WTC11 (cell line): ENCODE measurements at regions not wholly inside any gene's neighbourhood (a gene's known extent, or its start where the extent isn't known, plus 50 kb on each side); places are given as distances from the start of the nearest gene placed in this dataset.

Source experiments
- ATAC-seq: fragments of 200-7000 bp; cut with Tn5 transposase; 2 replicates; pipeline ENCODE4 v1.10.0; 2021; ENCODE audit warnings: mild to moderate bottlenecking, moderate library complexity
- CTCF ChIA-PET: fragments of 300-600 bp; sonication (Branson Sonifier 250); formaldehyde crosslinking; loops from one replicate; lab custom pipeline; 2021; ENCODE audit warnings: antibody characterized with exemption; lab: Charles Lee
- POLR2A ChIA-PET: fragments of 350-600 bp; sonication (Branson Sonifier 250); formaldehyde crosslinking; loops from one replicate; lab custom pipeline; 2021; ENCODE audit warnings: antibody characterized with exemption; lab: Charles Lee
- DNase-seq: peaks from one replicate; pipeline ENCODE4 v3.0.0; 2021; ENCODE audit warnings: low spot score
- H3K27ac Mint-ChIP-seq: 2 replicates; pipeline ENCODE4 v1.8.0; 2021; ENCODE audit warnings: mixed read lengths
- H3K27me3 Mint-ChIP-seq: 2 replicates; pipeline ENCODE4 v1.8.0; 2021; ENCODE audit warnings: low read depth, mild to moderate bottlenecking, moderate library complexity, mixed read lengths
- H3K36me3 Mint-ChIP-seq: 2 replicates; pipeline ENCODE4 v1.8.0; 2021; ENCODE audit warnings: mixed read lengths
- H3K4me1 Mint-ChIP-seq: 2 replicates; pipeline ENCODE4 v1.8.0; 2022; ENCODE audit warnings: mixed read lengths
- H3K4me3 Mint-ChIP-seq: 2 replicates; pipeline ENCODE4 v1.8.0; 2021; ENCODE audit warnings: mild to moderate bottlenecking, moderate library complexity, mixed read lengths
- H3K9me3 Mint-ChIP-seq: 2 replicates; pipeline ENCODE4 v1.8.0; 2021; ENCODE audit warnings: mixed read lengths
- AFF4 ChIP-seq: sonication (generic); formaldehyde crosslinking; IDR thresholded peaks from 2 replicates; pipeline ENCODE4 v1.8.1; 2023; ENCODE audit warnings: mild to moderate bottlenecking, missing genetic modification reagents, borderline replicate concordance
- AR ChIP-seq: fragments of 250-450 bp; sonication (Bioruptor Pico); IDR thresholded peaks from 2 replicates; pipeline ENCODE4 v1.9.0; 2021; ENCODE audit warnings: mild to moderate bottlenecking
- ATF1 ChIP-seq: sonication (generic); formaldehyde crosslinking; IDR thresholded peaks from 2 replicates; pipeline ENCODE4 v1.8.1; 2023; ENCODE audit warnings: mild to moderate bottlenecking, moderate library complexity, missing genetic modification reagents
- ELF4 ChIP-seq: sonication (generic); formaldehyde crosslinking; IDR thresholded peaks from 2 replicates; pipeline ENCODE4 v1.8.1; 2022; ENCODE audit warnings: low read depth, mild to moderate bottlenecking, moderate library complexity, missing genetic modification reagents
- EMX1 ChIP-seq: fragments of 250-450 bp; sonication (Bioruptor Pico); IDR thresholded peaks from 2 replicates; pipeline ENCODE4 v1.8.0; 2021; ENCODE audit warnings: mild to moderate bottlenecking
- ETV6 ChIP-seq: sonication (generic); formaldehyde crosslinking; IDR thresholded peaks from 2 replicates; pipeline ENCODE4 v1.8.1; 2022; ENCODE audit warnings: mild to moderate bottlenecking, missing genetic modification reagents
- GTF2I ChIP-seq: fragments of 250-450 bp; sonication (Bioruptor Pico); conservative IDR thresholded peaks from 2 replicates; pipeline ENCODE4 v1.4.0; 2021; ENCODE audit warnings: mild to moderate bottlenecking
- HMGA2 ChIP-seq: fragments of 250-450 bp; sonication (Bioruptor Pico); IDR thresholded peaks from 2 replicates; pipeline ENCODE4 v1.4.0; 2021; ENCODE audit warnings: mild to moderate bottlenecking, moderate library complexity
- HMGXB4 ChIP-seq: sonication (generic); formaldehyde crosslinking; IDR thresholded peaks from 2 replicates; pipeline ENCODE4 v1.8.1; 2023; ENCODE audit warnings: mild to moderate bottlenecking, moderate library complexity, missing genetic modification reagents
- NR3C1 ChIP-seq: sonication (generic); formaldehyde crosslinking; conservative IDR thresholded peaks from 2 replicates; pipeline ENCODE4 v1.8.1; 2023; ENCODE audit warnings: low read depth, mild to moderate bottlenecking, missing genetic modification reagents
- RELA ChIP-seq: sonication (generic); formaldehyde crosslinking; IDR thresholded peaks from 2 replicates; pipeline ENCODE4 v1.8.1; 2022; ENCODE audit warnings: missing genetic modification reagents, mild to moderate bottlenecking, borderline replicate concordance
- ZBTB43 ChIP-seq: sonication (generic); formaldehyde crosslinking; IDR thresholded peaks from 2 replicates; pipeline ENCODE4 v1.8.1; 2023; ENCODE audit warnings: mild to moderate bottlenecking, missing genetic modification reagents
- ZNF281 ChIP-seq: sonication (generic); formaldehyde crosslinking; IDR thresholded peaks from 2 replicates; pipeline ENCODE4 v1.8.0; 2023; ENCODE audit warnings: mild to moderate bottlenecking, missing genetic modification reagents
- ZNF317 ChIP-seq: sonication (generic); formaldehyde crosslinking; IDR thresholded peaks from 2 replicates; pipeline ENCODE4 v1.8.1; 2023; ENCODE audit warnings: low read depth, mild to moderate bottlenecking, moderate library complexity, missing genetic modification reagents, borderline replicate concordance
- ZNF416 ChIP-seq: fragments of 250-450 bp; sonication (Bioruptor Pico); IDR thresholded peaks from 2 replicates; pipeline ENCODE4 v1.9.0; 2021; ENCODE audit warnings: mild to moderate bottlenecking, inconsistent platforms
- ZNF423 ChIP-seq: fragments of 250-450 bp; sonication (Bioruptor Pico); IDR thresholded peaks from 2 replicates; pipeline ENCODE4 v2.1.2; 2022; ENCODE audit warnings: mild to moderate bottlenecking, moderate library complexity
- ZSCAN18 ChIP-seq: fragments of 250-450 bp; sonication (Bioruptor Pico); IDR thresholded peaks from 2 replicates; pipeline ENCODE4 v2.1.2; 2022; ENCODE audit warnings: mild to moderate bottlenecking, moderate library complexity
- TF ChIP-seq, protein P1 (sequence below): sonication (generic); formaldehyde crosslinking; IDR thresholded peaks from 2 replicates; pipeline ENCODE4 v1.8.0; 2023; ENCODE audit warnings: missing genetic modification reagents

- peaks cover 30% of the 10 kb centered on the region for H3K4me1 Mint-ChIP-seq
- TF ChIP-seq EMX1 (no peak), ATF1 (no peak), HMGA2 (CRISPR knock-in tag) (no peak), ZNF416 (no peak), ZNF317 (no peak), RELA (CRISPR knock-in tag) (no peak), GTF2I (no peak), HMGXB4 (no peak), NR3C1 (CRISPR knock-in tag) (no peak), ZNF281 (CRISPR knock-in tag) (no peak), ZBTB43 (CRISPR knock-in tag) (no peak), AFF4 (CRISPR knock-in tag) (no peak), ELF4 (CRISPR knock-in tag) (no peak), ZSCAN18 (CRISPR knock-in tag) (no peak), ZNF423 (CRISPR knock-in tag) (no peak), ETV6 (no peak), AR (no peak)
- TF ChIP-seq, protein P1, sequence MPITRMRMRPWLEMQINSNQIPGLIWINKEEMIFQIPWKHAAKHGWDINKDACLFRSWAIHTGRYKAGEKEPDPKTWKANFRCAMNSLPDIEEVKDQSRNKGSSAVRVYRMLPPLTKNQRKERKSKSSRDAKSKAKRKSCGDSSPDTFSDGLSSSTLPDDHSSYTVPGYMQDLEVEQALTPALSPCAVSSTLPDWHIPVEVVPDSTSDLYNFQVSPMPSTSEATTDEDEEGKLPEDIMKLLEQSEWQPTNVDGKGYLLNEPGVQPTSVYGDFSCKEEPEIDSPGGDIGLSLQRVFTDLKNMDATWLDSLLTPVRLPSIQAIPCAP (CRISPR knock-in tag), result no peak
- TF ChIP-seq, all 79 proteins: peak for 0
- no peaks in the 10 kb centered on the region for H3K36me3 Mint-ChIP-seq
- ChIA-PET CTCF (no interaction called here), POLR2A (no interaction called here)
- no peaks in the 10 kb centered on the region for H3K27me3 Mint-ChIP-seq
- DNase-seq (no peak), ATAC-seq (no peak)
- no peak overlapping the region for H3K4me3 Mint-ChIP-seq
- no peak overlapping the region for H3K27ac Mint-ChIP-seq
- H3K9me3 Mint-ChIP-seq, result peaks cover 8% of the 10 kb centered on the region; the same call in 1 of the 2 replicates
Observed at GRCh38 chr4:188956566-188956965, 817.3 kb downstream of the TRIML1 start.
